Progenitor cell of endocrine pancreas (in vitro differentiated cells): ENCODE measurements at regions not wholly inside any gene's neighbourhood (a gene's known extent, or its start where the extent isn't known, plus 50 kb on each side); places are given as distances from the start of the nearest gene placed in this dataset.

Experiments
- DNase-seq: peaks from one replicate; pipeline ENCODE4 v3.0.0; 2021; ENCODE audit warnings: low spot score; ENCODE audit not compliant: unreplicated experiment
- H3K27ac Mint-ChIP-seq: 2 replicates; pipeline ENCODE4 v1.8.0; 2021; ENCODE audit warnings: mild to moderate bottlenecking, moderate library complexity, mixed read lengths
- H3K27me3 Mint-ChIP-seq: 2 replicates; pipeline ENCODE4 v1.8.0; 2021; ENCODE audit warnings: mixed read lengths
- H3K36me3 Mint-ChIP-seq: 2 replicates; pipeline ENCODE4 v1.8.0; 2022; ENCODE audit warnings: mixed read lengths; ENCODE audit not compliant: insufficient read depth
- H3K4me1 Mint-ChIP-seq: 2 replicates; pipeline ENCODE4 v1.8.0; 2021; ENCODE audit warnings: low read depth, mixed read lengths
- H3K4me3 Mint-ChIP-seq: 2 replicates; pipeline ENCODE4 v1.8.0; 2021; ENCODE audit warnings: low read depth, mild to moderate bottlenecking, moderate library complexity, mixed read lengths
- H3K9me3 Mint-ChIP-seq: 2 replicates; pipeline ENCODE4 v1.8.0; 2021; ENCODE audit warnings: low read depth, mixed read lengths
- TF ChIP-seq, protein P1 (sequence below): fragments of 200-600 bp; sonication (generic); IDR thresholded peaks from one replicate; pipeline ENCODE4 v1.5.0; 2021; ENCODE audit warnings: antibody characterized with exemption, mild to moderate bottlenecking; ENCODE audit not compliant: unreplicated experiment

DNA sequence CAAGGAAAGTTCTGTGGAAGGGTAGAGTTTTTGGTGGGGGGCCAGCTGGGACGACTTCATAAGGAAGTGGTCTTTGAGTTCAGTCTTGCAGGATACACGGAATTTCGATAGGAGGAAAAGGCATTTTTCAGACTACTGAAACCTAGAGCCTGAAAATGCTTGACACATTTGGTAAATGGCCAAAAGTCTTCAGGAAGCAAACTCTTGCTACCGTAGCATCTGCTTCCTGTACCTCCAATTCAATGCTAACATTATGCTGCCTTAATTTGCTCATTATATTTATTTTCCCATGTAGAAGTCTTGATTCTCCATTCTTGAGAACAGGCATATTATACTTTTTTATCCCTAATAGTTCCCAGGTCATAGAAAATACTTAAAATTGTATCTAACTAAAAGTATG, 129.3 kb upstream of the MED13 start:
- Mint-ChIP-seq H3K4me3 (no peak overlapping the region), H3K27ac (no peak overlapping the region), H3K27me3 (no peaks in the 10 kb centered on the region), H3K9me3 (peaks cover 3% of the 10 kb centered on the region), H3K36me3 (no peaks in the 10 kb centered on the region), H3K4me1 (peaks cover 8% of the 10 kb centered on the region)
- no peak for DNase-seq
- TF ChIP-seq, protein P1, sequence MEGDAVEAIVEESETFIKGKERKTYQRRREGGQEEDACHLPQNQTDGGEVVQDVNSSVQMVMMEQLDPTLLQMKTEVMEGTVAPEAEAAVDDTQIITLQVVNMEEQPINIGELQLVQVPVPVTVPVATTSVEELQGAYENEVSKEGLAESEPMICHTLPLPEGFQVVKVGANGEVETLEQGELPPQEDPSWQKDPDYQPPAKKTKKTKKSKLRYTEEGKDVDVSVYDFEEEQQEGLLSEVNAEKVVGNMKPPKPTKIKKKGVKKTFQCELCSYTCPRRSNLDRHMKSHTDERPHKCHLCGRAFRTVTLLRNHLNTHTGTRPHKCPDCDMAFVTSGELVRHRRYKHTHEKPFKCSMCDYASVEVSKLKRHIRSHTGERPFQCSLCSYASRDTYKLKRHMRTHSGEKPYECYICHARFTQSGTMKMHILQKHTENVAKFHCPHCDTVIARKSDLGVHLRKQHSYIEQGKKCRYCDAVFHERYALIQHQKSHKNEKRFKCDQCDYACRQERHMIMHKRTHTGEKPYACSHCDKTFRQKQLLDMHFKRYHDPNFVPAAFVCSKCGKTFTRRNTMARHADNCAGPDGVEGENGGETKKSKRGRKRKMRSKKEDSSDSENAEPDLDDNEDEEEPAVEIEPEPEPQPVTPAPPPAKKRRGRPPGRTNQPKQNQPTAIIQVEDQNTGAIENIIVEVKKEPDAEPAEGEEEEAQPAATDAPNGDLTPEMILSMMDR = no peak

DNA sequence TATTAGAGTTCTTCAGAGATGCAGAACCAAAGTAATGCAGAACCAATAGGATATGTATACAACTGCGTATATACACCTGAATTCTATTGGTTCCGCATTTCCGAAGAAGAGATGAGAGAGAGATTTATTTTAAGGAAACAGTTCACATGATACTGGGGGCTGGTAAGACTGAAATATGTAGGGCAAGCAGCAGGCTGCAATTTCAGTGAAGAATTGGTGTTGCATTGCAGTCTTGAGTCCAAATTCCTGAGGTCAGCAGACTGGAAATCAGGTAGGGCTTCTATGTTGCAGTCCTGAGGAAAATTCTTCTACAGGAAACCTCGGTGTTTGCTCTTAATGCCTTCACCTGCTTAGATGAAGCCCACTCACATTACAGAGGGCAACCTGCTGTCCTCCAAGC, 128.2 kb upstream of the MED13 start:
- DNase-seq = no peak
- Mint-ChIP-seq H3K9me3 (peaks cover 3% of the 10 kb centered on the region), H3K36me3 (no peaks in the 10 kb centered on the region), H3K27ac (no peak overlapping the region), H3K4me3 (no peak overlapping the region), H3K4me1 (peaks cover 12% of the 10 kb centered on the region), H3K27me3 (no peaks in the 10 kb centered on the region)
- TF ChIP-seq, protein P1 = no peak

DNA sequence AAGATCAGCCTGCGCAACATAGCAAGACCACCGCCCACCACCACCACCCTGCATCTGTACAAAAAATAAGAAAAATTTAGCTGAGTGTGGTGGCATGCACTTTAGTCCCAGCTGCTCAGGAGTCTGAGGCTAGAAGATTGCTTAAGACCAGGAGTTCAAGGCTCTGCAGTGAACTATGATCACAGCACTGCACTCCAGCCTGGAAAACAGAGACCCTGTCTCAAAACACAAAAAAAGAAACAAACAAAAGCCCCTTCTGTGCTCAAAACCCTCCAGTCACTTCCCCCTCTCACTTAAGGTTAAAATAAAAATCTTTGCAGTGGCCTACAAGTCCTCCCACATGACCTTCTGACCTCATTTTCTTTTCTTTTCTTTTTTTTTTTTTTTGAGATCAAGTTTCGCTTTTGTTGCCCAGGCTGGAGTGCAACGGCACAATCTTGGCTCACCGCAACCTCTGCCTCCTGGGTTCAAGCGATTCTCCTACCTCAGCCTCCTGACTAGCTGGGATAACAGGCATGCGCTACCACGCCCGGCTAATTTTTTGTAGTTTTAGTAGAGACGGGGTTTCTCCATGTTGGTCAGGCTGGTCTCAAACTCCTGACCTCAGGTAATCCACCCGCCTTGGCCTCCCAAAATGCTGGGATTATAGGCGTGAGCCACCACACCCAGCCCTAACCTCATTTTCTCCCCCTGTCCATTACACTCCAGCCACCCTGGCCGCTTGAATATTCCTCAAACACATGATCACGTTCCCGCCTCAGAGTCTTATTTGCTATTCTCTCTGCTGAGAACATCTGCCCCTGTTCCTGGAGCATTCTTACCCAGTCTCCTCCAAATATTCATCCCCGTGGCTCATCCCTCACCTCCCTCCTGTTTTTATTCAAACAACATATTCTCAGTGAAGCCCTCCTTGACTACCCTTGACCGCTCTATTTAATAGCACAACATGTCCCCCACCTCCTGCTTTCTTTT, 126.6 kb upstream of the MED13 start:
- TF ChIP-seq, protein P1 = no peak
- peaks cover 3% of the 10 kb centered on the region for H3K9me3 Mint-ChIP-seq
- no peaks in the 10 kb centered on the region for H3K36me3 Mint-ChIP-seq
- peak overlapping the region; percentile 17 for H3K27ac Mint-ChIP-seq
- no peaks in the 10 kb centered on the region for H3K27me3 Mint-ChIP-seq
- H3K4me3 Mint-ChIP-seq = no peak overlapping the region
- H3K4me1 Mint-ChIP-seq = peaks cover 15% of the 10 kb centered on the region
- DNase-seq = no peak

DNA sequence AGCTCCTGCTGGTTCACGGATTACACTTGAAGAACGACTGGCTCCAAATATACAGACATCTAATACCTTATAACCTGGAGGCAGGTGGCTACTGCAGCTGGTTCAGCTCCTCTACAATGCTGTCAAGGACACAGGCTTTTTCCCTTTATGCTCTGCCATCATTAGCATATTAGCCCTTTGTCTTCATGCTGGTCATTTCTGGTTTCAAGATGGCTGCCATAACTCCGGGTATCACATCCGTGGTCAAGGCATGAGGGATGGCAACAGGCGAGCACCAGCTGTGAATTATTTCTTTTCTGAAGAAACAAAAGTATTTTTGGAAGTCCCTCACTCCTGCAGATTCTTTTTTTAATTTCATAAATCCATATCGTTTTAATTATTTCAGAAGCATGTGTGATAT, 124.3 kb upstream of the MED13 start:
- H3K36me3 Mint-ChIP-seq = no peaks in the 10 kb centered on the region
- peaks cover 15% of the 10 kb centered on the region for H3K4me1 Mint-ChIP-seq
- H3K27me3 Mint-ChIP-seq = no peaks in the 10 kb centered on the region
- TF ChIP-seq, protein P1 = no peak
- no peak overlapping the region for H3K4me3 Mint-ChIP-seq
- H3K9me3 Mint-ChIP-seq = no peaks in the 10 kb centered on the region
- no peak overlapping the region for H3K27ac Mint-ChIP-seq
- DNase-seq = no peak

DNA sequence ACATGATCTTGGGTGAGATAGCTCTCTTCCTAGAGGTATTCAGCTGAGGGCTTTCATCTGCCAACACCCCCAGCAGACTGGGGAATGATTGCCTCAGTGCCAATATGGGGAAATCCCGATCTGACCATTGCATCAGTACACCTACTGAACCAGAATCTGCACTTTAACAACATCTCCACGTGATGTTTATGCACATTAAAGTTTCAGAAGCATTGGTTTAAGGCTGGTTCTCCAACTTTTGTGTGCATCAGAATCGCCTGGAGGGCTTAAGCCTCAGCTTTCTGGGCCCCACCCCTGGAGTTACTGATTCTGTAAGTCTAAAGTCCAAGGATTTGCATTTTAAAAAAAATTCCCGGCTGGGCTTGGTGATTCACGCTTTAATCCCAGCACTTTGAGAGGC, 123.6 kb upstream of the MED13 start:
- Mint-ChIP-seq H3K4me3 (no peak overlapping the region), H3K9me3 (no peaks in the 10 kb centered on the region), H3K27ac (no peak overlapping the region), H3K4me1 (peaks cover 15% of the 10 kb centered on the region), H3K36me3 (no peaks in the 10 kb centered on the region), H3K27me3 (no peaks in the 10 kb centered on the region)
- no peak for DNase-seq
- TF ChIP-seq, protein P1 = no peak
